ENCODE measurements at regions not wholly inside any gene's neighbourhood (a gene's known extent, or its start where the extent isn't known, plus 50 kb on each side); places are given as distances from the start of the nearest gene placed in this dataset.

DNA sequence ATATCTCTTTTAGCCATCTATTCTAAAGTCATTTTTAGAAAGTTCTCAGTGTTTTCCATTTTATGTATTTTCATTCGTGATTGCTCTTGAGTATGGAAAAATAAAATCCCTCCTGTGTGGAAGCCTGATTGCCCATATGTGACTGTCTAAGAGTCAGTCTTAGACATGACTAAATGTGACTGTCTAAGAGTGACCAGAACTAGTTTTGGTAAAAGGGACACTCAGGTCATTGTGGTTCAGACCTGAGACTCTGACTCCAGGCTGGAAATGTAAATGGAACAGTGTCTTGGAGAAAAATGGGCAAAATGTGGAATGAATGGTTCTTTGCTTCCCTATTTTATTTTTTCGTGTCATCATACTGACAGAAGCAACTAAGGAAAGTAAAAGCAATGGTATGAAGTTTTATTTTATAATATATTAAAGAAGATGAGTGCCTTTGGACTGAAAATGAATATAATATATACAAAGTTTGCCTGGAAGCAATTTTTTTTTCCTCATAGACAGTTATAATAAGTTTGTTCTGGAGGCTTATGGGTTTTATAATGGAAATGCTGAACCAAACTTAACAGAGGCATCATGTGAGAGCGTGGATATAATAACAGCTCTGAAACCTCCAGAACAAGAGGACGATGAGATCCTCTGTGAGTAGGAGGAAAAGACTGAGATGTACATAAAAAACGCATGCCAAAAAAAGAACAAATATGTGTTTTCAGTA, 264.4 kb downstream of the ZPLD1 start:
- no peak overlapping the region for H3K4me3 ChIP-seq
- WGBS = 60% methylated on average over 5 of the region's 5 CpGs
- H3K36me3 ChIP-seq = no peaks in the 10 kb centered on the region
- no peak for DNase-seq (ENCODE audit: extremely low spot score)
- intact Hi-C loops (cut with DNase I) = no loop called here
- TF ChIP-seq POLR2AphosphoS5 (IDR thresholded peaks at IDR 0.05) (no peak), POLR2A (IDR thresholded peaks at IDR 0.05; ENCODE audit: low read depth) (no peak), EP300 (IDR thresholded peaks at IDR 0.05) (no peak)
- TF ChIP-seq, protein P1, sequence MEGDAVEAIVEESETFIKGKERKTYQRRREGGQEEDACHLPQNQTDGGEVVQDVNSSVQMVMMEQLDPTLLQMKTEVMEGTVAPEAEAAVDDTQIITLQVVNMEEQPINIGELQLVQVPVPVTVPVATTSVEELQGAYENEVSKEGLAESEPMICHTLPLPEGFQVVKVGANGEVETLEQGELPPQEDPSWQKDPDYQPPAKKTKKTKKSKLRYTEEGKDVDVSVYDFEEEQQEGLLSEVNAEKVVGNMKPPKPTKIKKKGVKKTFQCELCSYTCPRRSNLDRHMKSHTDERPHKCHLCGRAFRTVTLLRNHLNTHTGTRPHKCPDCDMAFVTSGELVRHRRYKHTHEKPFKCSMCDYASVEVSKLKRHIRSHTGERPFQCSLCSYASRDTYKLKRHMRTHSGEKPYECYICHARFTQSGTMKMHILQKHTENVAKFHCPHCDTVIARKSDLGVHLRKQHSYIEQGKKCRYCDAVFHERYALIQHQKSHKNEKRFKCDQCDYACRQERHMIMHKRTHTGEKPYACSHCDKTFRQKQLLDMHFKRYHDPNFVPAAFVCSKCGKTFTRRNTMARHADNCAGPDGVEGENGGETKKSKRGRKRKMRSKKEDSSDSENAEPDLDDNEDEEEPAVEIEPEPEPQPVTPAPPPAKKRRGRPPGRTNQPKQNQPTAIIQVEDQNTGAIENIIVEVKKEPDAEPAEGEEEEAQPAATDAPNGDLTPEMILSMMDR (IDR thresholded peaks at IDR 0.05) = no peak
- H3K27me3 ChIP-seq = no peaks in the 10 kb centered on the region
- H3K9me3 ChIP-seq = no peaks in the 10 kb centered on the region
- H3K27ac ChIP-seq (replicated peaks in 1 of 4) = no peak overlapping the region
- no peaks in the 10 kb centered on the region for H3K4me1 ChIP-seq

DNA sequence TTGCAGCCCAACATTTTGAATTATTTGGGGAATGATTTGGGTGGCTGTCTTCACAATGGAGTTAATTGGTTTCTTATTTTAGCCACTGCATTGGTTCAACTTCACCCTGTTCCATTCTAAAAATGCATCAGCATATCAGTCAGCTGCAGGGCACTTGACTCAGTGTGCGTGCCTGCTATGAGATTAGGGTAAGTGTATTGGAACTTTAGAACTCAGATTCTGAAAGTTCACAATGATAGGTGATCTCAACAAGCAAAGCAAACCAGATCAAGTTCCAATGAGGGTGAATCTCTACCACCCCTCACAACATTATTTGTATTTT, 265.0 kb downstream of the ZPLD1 start:
- H3K4me3 ChIP-seq = no peak overlapping the region
- intact Hi-C loops (cut with DNase I) = no loop called here
- TF ChIP-seq POLR2A (IDR thresholded peaks at IDR 0.05; ENCODE audit: low read depth) (no peak), POLR2AphosphoS5 (IDR thresholded peaks at IDR 0.05) (no peak), EP300 (IDR thresholded peaks at IDR 0.05) (no peak)
- TF ChIP-seq, protein P1 (IDR thresholded peaks at IDR 0.05) = no peak
- H3K36me3 ChIP-seq = no peaks in the 10 kb centered on the region
- no peaks in the 10 kb centered on the region for H3K4me1 ChIP-seq
- H3K27ac ChIP-seq (replicated peaks in 1 of 4) = no peak overlapping the region
- DNase-seq (ENCODE audit: extremely low spot score) = no peak
- no peaks in the 10 kb centered on the region for H3K9me3 ChIP-seq
- H3K27me3 ChIP-seq = no peaks in the 10 kb centered on the region
- 80% methylated on average over 1 of the region's 1 CpG for WGBS

DNA sequence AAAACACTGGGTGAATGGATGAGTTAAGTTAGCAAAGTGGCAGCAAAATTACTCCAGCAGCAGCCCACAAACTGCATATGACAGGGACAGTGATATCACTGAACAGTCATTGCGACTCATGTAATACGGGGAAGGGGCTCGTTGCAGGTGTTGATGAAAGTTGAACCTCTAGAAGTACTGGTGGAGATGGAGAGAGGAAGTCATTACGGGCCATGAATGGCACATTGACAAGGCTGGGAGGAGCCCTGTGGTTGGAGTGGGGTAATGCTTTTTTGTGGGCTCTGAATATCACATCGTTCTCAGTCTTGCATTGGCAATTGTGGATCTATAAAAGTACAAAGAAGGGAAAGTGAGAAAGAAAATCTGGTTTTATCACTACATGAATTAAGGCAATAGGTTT, 278.1 kb downstream of the ZPLD1 start:
- 90% methylated on average over 5 of the region's 5 CpGs for WGBS
- H3K9me3 ChIP-seq = no peaks in the 10 kb centered on the region
- TF ChIP-seq, protein P1 (IDR thresholded peaks at IDR 0.05) = no peak
- TF ChIP-seq POLR2A (IDR thresholded peaks at IDR 0.05; ENCODE audit: low read depth) (no peak), POLR2AphosphoS5 (IDR thresholded peaks at IDR 0.05) (no peak), EP300 (IDR thresholded peaks at IDR 0.05) (no peak)
- no peaks in the 10 kb centered on the region for H3K27me3 ChIP-seq
- no peak for DNase-seq (ENCODE audit: extremely low spot score)
- H3K36me3 ChIP-seq = no peaks in the 10 kb centered on the region
- intact Hi-C loops (cut with DNase I) = no loop called here
- H3K4me1 ChIP-seq = no peaks in the 10 kb centered on the region
- no peak overlapping the region for H3K27ac ChIP-seq (replicated peaks in 1 of 4)
- H3K4me3 ChIP-seq = no peak overlapping the region

DNA sequence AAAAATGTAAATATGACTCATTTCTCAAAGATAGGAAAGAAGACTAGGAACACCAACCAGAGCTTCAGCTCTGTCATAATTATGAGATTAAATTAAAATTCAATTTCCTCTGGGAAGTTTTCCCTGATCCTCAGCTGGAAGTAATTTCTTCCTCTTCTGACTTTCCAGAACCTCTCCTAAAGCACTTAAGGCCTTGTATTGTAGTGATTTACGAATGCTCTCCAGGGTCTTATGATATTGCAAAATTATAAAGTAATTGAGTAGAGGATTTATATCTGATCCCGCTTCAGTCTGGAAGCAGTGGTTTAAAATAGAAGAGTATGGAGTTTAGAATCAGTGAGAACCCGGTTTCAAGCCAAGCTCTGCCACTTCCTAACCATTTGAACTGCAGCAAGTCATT, 279.8 kb downstream of the ZPLD1 start:
- Histone ChIP-seq H3K36me3 (no peaks in the 10 kb centered on the region), H3K4me1 (no peaks in the 10 kb centered on the region), H3K4me3 (no peak overlapping the region), H3K27ac (replicated peaks in 1 of 4) (no peak overlapping the region), H3K27me3 (no peaks in the 10 kb centered on the region), H3K9me3 (no peaks in the 10 kb centered on the region)
- TF ChIP-seq, protein P1 (IDR thresholded peaks at IDR 0.05) = no peak
- TF ChIP-seq EP300 (IDR thresholded peaks at IDR 0.05) = no peak
- TF ChIP-seq POLR2A (IDR thresholded peaks at IDR 0.05; ENCODE audit: low read depth) = no peak
- TF ChIP-seq POLR2AphosphoS5 (IDR thresholded peaks at IDR 0.05) = no peak
- no peak for DNase-seq (ENCODE audit: extremely low spot score)
- WGBS = 65% methylated on average over 3 of the region's 3 CpGs
- intact Hi-C loops (cut with DNase I) = no loop called here
